ENCODE measurements at regions not wholly inside any gene's neighbourhood (a gene's known extent, or its start where the extent isn't known, plus 50 kb on each side); places are given as distances from the start of the nearest gene placed in this dataset.

DNA sequence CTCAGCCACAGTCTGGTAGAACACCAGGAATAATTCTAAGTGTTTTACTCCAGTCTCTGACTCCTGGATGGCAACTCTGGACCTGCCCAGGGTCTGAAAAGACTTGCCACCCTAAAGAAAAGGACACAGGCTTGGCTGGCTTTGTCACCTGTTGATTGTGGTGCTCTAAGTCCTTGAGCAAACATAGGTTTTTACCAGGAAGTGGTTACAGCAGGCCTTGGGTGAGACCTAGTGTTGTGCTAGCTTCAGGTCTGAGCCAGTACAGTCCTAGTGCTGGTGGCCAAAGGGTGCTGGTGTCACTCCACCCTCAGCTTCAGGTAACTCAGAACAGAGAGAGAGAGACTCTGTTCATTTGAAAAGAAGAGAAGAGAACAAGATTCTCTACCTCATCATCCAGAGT is 1239.4 kb upstream of the CRIM1 start:
- Histone ChIP-seq H4K20me1 (ENCODE audit: control insufficient read depth, insufficient read depth) (no peaks in the 10 kb centered on the region), H3K27me3 (replicated peaks in 1 of 2; ENCODE audit: control insufficient read depth in 2 of 2, insufficient read depth in 2 of 2, low read length in 1 of 2) (no peaks in the 10 kb centered on the region), H3K36me3 (ENCODE audit: control insufficient read depth in 2 of 2, insufficient read depth in 2 of 2, low read length in 1 of 2) (no peaks in the 10 kb centered on the region), H3K4me2 (ENCODE audit: control insufficient read depth, insufficient read depth) (no peak overlapping the region), H2AFZ (ENCODE audit: control insufficient read depth, low read depth, low read length) (no peak overlapping the region), H3K4me1 (ENCODE audit: control insufficient read depth, insufficient read depth, low read length) (no peaks in the 10 kb centered on the region), H3K27ac (ENCODE audit: control insufficient read depth, insufficient read depth) (no peak overlapping the region), H3K79me2 (ENCODE audit: control insufficient read depth, insufficient read depth, low read length) (no peaks in the 10 kb centered on the region), H3K9me3 (replicated peaks; ENCODE audit: control insufficient read depth, insufficient read depth, low read length) (no peaks in the 10 kb centered on the region), H3K9ac (ENCODE audit: control insufficient read depth, insufficient read depth, low read length) (no peak overlapping the region), H3K4me3 (no peak overlapping the region)
- POLR2A ChIA-PET: no interaction called here
- DNase-seq (ENCODE audit: low read depth, low spot score): no peak
- CTCF ChIA-PET: interaction anchor here (0.7 kb wide), 1 partner anchor 69 kb away, joined by 3 read pairs; no protein-coding TSS in a partner anchor
- in situ Hi-C loops (cut with MboI) (no loop called here), intact Hi-C loops (cut with micrococcal nuclease; ENCODE audit: unreplicated experiment) (loop anchor here (5.0 kb wide), 1 partner anchor 1019 kb away; no protein-coding TSS in a partner anchor)
- no peak for TF ChIP-seq POU2F2 (IDR thresholded peaks at IDR 0.05; ENCODE audit: borderline replicate concordance, low read depth, low read length)
- no peak for TF ChIP-seq SUZ12 (IDR thresholded peaks at IDR 0.05; ENCODE audit: unreplicated experiment)
- no peak for TF ChIP-seq ZBED1 (IDR thresholded peaks at IDR 0.05; ENCODE audit: borderline replicate concordance)
- no peak for TF ChIP-seq MEF2A (IDR thresholded peaks at IDR 0.05; ENCODE audit: insufficient read depth, low read depth, low read length)
- TF ChIP-seq SMAD5 (IDR thresholded peaks at IDR 0.05; ENCODE audit: low read depth): no peak
- TF ChIP-seq, protein P1, sequence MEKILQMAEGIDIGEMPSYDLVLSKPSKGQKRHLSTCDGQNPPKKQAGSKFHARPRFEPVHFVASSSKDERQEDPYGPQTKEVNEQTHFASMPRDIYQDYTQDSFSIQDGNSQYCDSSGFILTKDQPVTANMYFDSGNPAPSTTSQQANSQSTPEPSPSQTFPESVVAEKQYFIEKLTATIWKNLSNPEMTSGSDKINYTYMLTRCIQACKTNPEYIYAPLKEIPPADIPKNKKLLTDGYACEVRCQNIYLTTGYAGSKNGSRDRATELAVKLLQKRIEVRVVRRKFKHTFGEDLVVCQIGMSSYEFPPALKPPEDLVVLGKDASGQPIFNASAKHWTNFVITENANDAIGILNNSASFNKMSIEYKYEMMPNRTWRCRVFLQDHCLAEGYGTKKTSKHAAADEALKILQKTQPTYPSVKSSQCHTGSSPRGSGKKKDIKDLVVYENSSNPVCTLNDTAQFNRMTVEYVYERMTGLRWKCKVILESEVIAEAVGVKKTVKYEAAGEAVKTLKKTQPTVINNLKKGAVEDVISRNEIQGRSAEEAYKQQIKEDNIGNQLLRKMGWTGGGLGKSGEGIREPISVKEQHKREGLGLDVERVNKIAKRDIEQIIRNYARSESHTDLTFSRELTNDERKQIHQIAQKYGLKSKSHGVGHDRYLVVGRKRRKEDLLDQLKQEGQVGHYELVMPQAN (conservative IDR thresholded peaks at IDR 0.05): no peak
- no peak for TF ChIP-seq ZNF207 (IDR thresholded peaks at IDR 0.05; ENCODE audit: borderline replicate concordance)
- no peak for TF ChIP-seq NR2F1 (conservative IDR thresholded peaks at IDR 0.05)
- TF ChIP-seq TBL1XR1 (IDR thresholded peaks at IDR 0.05; ENCODE audit: low read depth, low read length): no peak
- no peak for TF ChIP-seq YY1 (IDR thresholded peaks at IDR 0.05; ENCODE audit: low read depth, low read length)
- TF ChIP-seq TCF12 (IDR thresholded peaks at IDR 0.05; ENCODE audit: low read depth, low read length): no peak
- SMC1A ChIA-PET (ENCODE audit: uncharacterized antibody, unreplicated experiment): interaction anchor here (1.4 kb wide), 1 partner anchor 209 kb away, joined by 3 read pairs; no protein-coding TSS in a partner anchor
- no TSS peak for BruUV-seq (replicated peaks)
- RAD21 ChIA-PET (ENCODE audit: unreplicated experiment): no interaction called here
- FAIRE-seq: no peak
- 0 out of 3 replicates have a peak, but pooled peaks have one; percentile 17 for ATAC-seq

Measured in GM12878 (cell line).